HEK293 (cell line): ENCODE measurements at regions not wholly inside any gene's neighbourhood (a gene's known extent, or its start where the extent isn't known, plus 50 kb on each side); places are given as distances from the start of the nearest gene placed in this dataset.

ENCODE experiments used
- CTCF ChIA-PET: fragments of 350-600 bp; formaldehyde crosslinking; extraction: SDS; loops from one replicate; lab custom pipeline; 2021; ENCODE audit warnings: antibody characterized with exemption; lab: Yijun Ruan, JAX
- POLR2A ChIA-PET: fragments of 300-600 bp; formaldehyde crosslinking; extraction: SDS; loops from one replicate; lab custom pipeline; 2020; ENCODE audit warnings: antibody characterized with exemption, inconsistent platforms; lab: Yijun Ruan, JAX
- H3K27ac ChIP-seq: fragments of 200-500 bp; sonication (Bioruptor generic); 2 replicates; pipeline ENCODE4 v1.5.1; 2014; ENCODE audit warnings: low read depth, low read length, control low read depth, inconsistent platforms; ENCODE audit errors: extremely low read depth
- H3K36me3 ChIP-seq, 2 experiments: fragments of 200-500 bp in 1 of 2; sonication (Bioruptor generic) in 1 of 2; 1 replicate in 1 of 2; 2 replicates in 1 of 2; pipeline ENCODE4 v1.5.1; 2014 to 2017; ENCODE audit warnings: inconsistent platforms in 2 of 2, low read length in 2 of 2; ENCODE audit not compliant: control insufficient read depth in 2 of 2, insufficient read depth in 1 of 2
- H3K4me1 ChIP-seq: fragments of 200-500 bp; sonication (Bioruptor generic); 2 replicates; pipeline ENCODE4 v1.5.1; 2014; ENCODE audit warnings: mild to moderate bottlenecking, low read length, inconsistent platforms; ENCODE audit not compliant: control insufficient read depth, insufficient read depth
- H3K4me3 ChIP-seq: 2 replicates; pipeline ENCODE4 v1.5.1; 2011; ENCODE audit warnings: low read depth, mild to moderate bottlenecking, control low read depth, low read length, moderate library complexity
- H3K9me3 ChIP-seq: fragments of 200-500 bp; sonication (Bioruptor generic); 2 replicates; pipeline ENCODE4 v1.5.1; 2014; ENCODE audit warnings: low read depth, low read length, inconsistent platforms; ENCODE audit not compliant: control insufficient read depth, insufficient read depth
- HOXD13 ChIP-seq: sonication (generic); formaldehyde crosslinking; IDR thresholded peaks from 2 replicates; pipeline ENCODE4 v1.8.0; 2022; ENCODE audit warnings: missing genetic modification reagents, borderline replicate concordance
- IKZF3 ChIP-seq: fragments of 450-650 bp; IDR thresholded peaks from 2 replicates; pipeline ENCODE4 v1.5.0; 2018; ENCODE audit warnings: missing biosample characterization, mild to moderate bottlenecking, missing genetic modification characterization, moderate library complexity
- KLF17 ChIP-seq: fragments of 450-650 bp; formaldehyde crosslinking; IDR thresholded peaks from 2 replicates; pipeline ENCODE4 v1.5.1; 2016; ENCODE audit warnings: missing biosample characterization, missing genetic modification characterization
- KLF7 ChIP-seq: fragments of 450-650 bp; formaldehyde crosslinking; IDR thresholded peaks from 2 replicates; pipeline ENCODE4 v1.5.1; 2016; ENCODE audit warnings: missing biosample characterization, missing genetic modification characterization, borderline replicate concordance
- SCRT2 ChIP-seq: fragments of 450-650 bp; formaldehyde crosslinking; IDR thresholded peaks from 2 replicates; pipeline ENCODE4 v1.5.1; 2016; ENCODE audit warnings: missing biosample characterization, missing genetic modification characterization
- TRIM28 ChIP-seq: IDR thresholded peaks from 2 replicates; pipeline ENCODE4 v1.6.1; 2011; ENCODE audit warnings: low read length, control low read depth, borderline replicate concordance
- ZBTB1 ChIP-seq: fragments of 450-650 bp; formaldehyde crosslinking; IDR thresholded peaks from 2 replicates; pipeline ENCODE4 v1.5.1; 2016; ENCODE audit warnings: missing biosample characterization, missing genetic modification characterization
- ZBTB17 ChIP-seq: fragments of 450-650 bp; formaldehyde crosslinking; IDR thresholded peaks from 2 replicates; pipeline ENCODE4 v1.5.1; 2016; ENCODE audit warnings: missing biosample characterization, missing genetic modification characterization
- ZBTB21 ChIP-seq: fragments of 450-650 bp; formaldehyde crosslinking; IDR thresholded peaks from 2 replicates; pipeline ENCODE4 v1.5.1; 2017; ENCODE audit warnings: missing biosample characterization, missing genetic modification characterization
- ZBTB48 ChIP-seq: fragments of 450-650 bp; formaldehyde crosslinking; IDR thresholded peaks from 2 replicates; pipeline ENCODE4 v1.5.1; 2016; ENCODE audit warnings: missing biosample characterization, missing genetic modification characterization
- ZFP69B ChIP-seq: fragments of 450-650 bp; formaldehyde crosslinking; IDR thresholded peaks from 2 replicates; pipeline ENCODE4 v1.5.1; 2016; ENCODE audit warnings: missing biosample characterization, missing genetic modification characterization
- ZIC2 ChIP-seq: fragments of 450-650 bp; formaldehyde crosslinking; IDR thresholded peaks from 2 replicates; pipeline ENCODE4 v1.5.1; 2016; ENCODE audit warnings: missing biosample characterization, missing genetic modification characterization
- ZNF10 ChIP-seq: fragments of 450-650 bp; formaldehyde crosslinking; IDR thresholded peaks from 2 replicates; pipeline ENCODE4 v1.5.1; 2017; ENCODE audit warnings: missing biosample characterization, missing genetic modification characterization
- ZNF354C ChIP-seq: fragments of 450-650 bp; formaldehyde crosslinking; IDR thresholded peaks from 2 replicates; pipeline ENCODE4 v1.5.1; 2016; ENCODE audit warnings: missing biosample characterization, missing genetic modification characterization, low read depth, borderline replicate concordance
- ZNF416 ChIP-seq: fragments of 450-650 bp; formaldehyde crosslinking; IDR thresholded peaks from 2 replicates; pipeline ENCODE4 v1.5.1; 2016; ENCODE audit warnings: missing biosample characterization, missing genetic modification characterization
- ZNF423 ChIP-seq: fragments of 450-650 bp; formaldehyde crosslinking; IDR thresholded peaks from 2 replicates; pipeline ENCODE4 v1.5.1; 2016; ENCODE audit warnings: missing biosample characterization, missing genetic modification characterization
- ZNF510 ChIP-seq: fragments of 450-650 bp; formaldehyde crosslinking; IDR thresholded peaks from 2 replicates; pipeline ENCODE4 v1.5.1; 2018; ENCODE audit warnings: mild to moderate bottlenecking, missing genetic modification characterization, missing biosample characterization; ENCODE audit not compliant: insufficient replicate concordance
- ZNF514 ChIP-seq: fragments of 450-650 bp; formaldehyde crosslinking; IDR thresholded peaks from 2 replicates; pipeline ENCODE4 v1.5.1; 2016; ENCODE audit warnings: missing biosample characterization, missing genetic modification characterization
- ZNF560 ChIP-seq: fragments of 450-650 bp; formaldehyde crosslinking; IDR thresholded peaks from 2 replicates; pipeline ENCODE4 v1.5.1; 2017; ENCODE audit warnings: missing biosample characterization, missing genetic modification characterization, borderline replicate concordance
- ZNF629 ChIP-seq: fragments of 450-650 bp; formaldehyde crosslinking; IDR thresholded peaks from 2 replicates; pipeline ENCODE4 v1.5.1; 2017; ENCODE audit warnings: missing biosample characterization, missing genetic modification characterization
- ZNF664 ChIP-seq: fragments of 450-650 bp; formaldehyde crosslinking; IDR thresholded peaks from 2 replicates; pipeline ENCODE4 v1.5.1; 2016; ENCODE audit warnings: missing biosample characterization, missing genetic modification characterization
- ZNF692 ChIP-seq: fragments of 450-650 bp; formaldehyde crosslinking; IDR thresholded peaks from 2 replicates; pipeline ENCODE4 v1.5.1; 2016; ENCODE audit warnings: missing biosample characterization, missing genetic modification characterization
- ZNF707 ChIP-seq: fragments of 450-650 bp; formaldehyde crosslinking; IDR thresholded peaks from 2 replicates; pipeline ENCODE4 v1.5.1; 2016; ENCODE audit warnings: missing biosample characterization, missing genetic modification characterization
- ZNF747 ChIP-seq: fragments of 450-650 bp; formaldehyde crosslinking; IDR thresholded peaks from 2 replicates; pipeline ENCODE4 v1.5.1; 2016; ENCODE audit warnings: missing biosample characterization, missing genetic modification characterization
- ZNF76 ChIP-seq: fragments of 450-650 bp; formaldehyde crosslinking; IDR thresholded peaks from 2 replicates; pipeline ENCODE4; 2016; ENCODE audit warnings: low read depth, missing biosample characterization, missing genetic modification characterization, borderline replicate concordance
- ZNF768 ChIP-seq: fragments of 450-650 bp; formaldehyde crosslinking; IDR thresholded peaks from 2 replicates; pipeline ENCODE4 v1.5.1; 2018; ENCODE audit warnings: missing biosample characterization, mild to moderate bottlenecking, missing genetic modification characterization
- ZNF776 ChIP-seq: fragments of 450-650 bp; formaldehyde crosslinking; IDR thresholded peaks from 2 replicates; pipeline ENCODE4 v1.5.0; 2017; ENCODE audit warnings: missing biosample characterization, missing genetic modification characterization, borderline replicate concordance
- ZNF777 ChIP-seq: fragments of 450-650 bp; formaldehyde crosslinking; IDR thresholded peaks from 2 replicates; pipeline ENCODE4 v1.5.1; 2017; ENCODE audit warnings: missing biosample characterization, missing genetic modification characterization, borderline replicate concordance
- TF ChIP-seq, protein P1 (sequence below): fragments of 450-650 bp; formaldehyde crosslinking; IDR thresholded peaks from 2 replicates; pipeline ENCODE4 v1.5.1; 2016; ENCODE audit warnings: missing biosample characterization, missing genetic modification characterization
- TF ChIP-seq, protein P2 (sequence below): fragments of 450-650 bp; formaldehyde crosslinking; IDR thresholded peaks from 2 replicates; pipeline ENCODE4 v1.5.1; 2017; ENCODE audit warnings: missing biosample characterization, missing genetic modification characterization

- TF ChIP-seq ZNF510 = no peak
- TF ChIP-seq ZNF629 (tag by site-specific recombination) = peak; percentile 53
- TF ChIP-seq, protein P1, sequence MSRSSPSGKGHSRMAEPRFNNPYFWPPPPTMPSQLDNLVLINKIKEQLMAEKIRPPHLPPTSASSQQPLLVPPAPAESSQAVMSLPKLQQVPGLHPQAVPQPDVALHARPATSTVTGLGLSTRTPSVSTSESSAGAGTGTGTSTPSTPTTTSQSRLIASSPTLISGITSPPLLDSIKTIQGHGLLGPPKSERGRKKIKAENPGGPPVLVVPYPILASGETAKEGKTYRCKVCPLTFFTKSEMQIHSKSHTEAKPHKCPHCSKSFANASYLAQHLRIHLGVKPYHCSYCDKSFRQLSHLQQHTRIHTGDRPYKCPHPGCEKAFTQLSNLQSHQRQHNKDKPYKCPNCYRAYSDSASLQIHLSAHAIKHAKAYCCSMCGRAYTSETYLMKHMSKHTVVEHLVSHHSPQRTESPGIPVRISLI = 0 out of 2 replicates have a peak, but pooled peaks have one; percentile 28
- TF ChIP-seq KLF17 = no peak
- TF ChIP-seq ZBTB21 (tag by site-specific recombination) = peak; percentile 67
- no peak for TF ChIP-seq KLF7 (tag by site-specific recombination)
Measured at GRCh38 chr10:58979711-58980110, 196.7 kb upstream of the PHYHIPL start (continued).

- Histone ChIP-seq H3K27ac (no peak overlapping the region), H3K4me1 (no peaks in the 10 kb centered on the region)
- TF ChIP-seq ZNF416 (no peak), ZFP69B (tag by site-specific recombination) (no peak), ZNF692 (tag by site-specific recombination) (no peak), ZBTB17 (no peak), ZNF76 (tag by site-specific recombination) (no peak), ZNF664 (tag by site-specific recombination) (no peak), ZNF10 (tag by site-specific recombination) (no peak), ZNF423 (no peak)
- TF ChIP-seq, all 188 proteins: peak for 0
- no peaks in the 10 kb centered on the region for H3K9me3 ChIP-seq
- no peak overlapping the region for H3K4me3 ChIP-seq
- POLR2A ChIA-PET = no interaction called here
- CTCF ChIA-PET = no interaction called here
- H3K36me3 ChIP-seq = no peaks in the 10 kb centered on the region
Measured at GRCh38 chr10:58980826-58981415, 195.5 kb upstream of the PHYHIPL start.

DNA sequence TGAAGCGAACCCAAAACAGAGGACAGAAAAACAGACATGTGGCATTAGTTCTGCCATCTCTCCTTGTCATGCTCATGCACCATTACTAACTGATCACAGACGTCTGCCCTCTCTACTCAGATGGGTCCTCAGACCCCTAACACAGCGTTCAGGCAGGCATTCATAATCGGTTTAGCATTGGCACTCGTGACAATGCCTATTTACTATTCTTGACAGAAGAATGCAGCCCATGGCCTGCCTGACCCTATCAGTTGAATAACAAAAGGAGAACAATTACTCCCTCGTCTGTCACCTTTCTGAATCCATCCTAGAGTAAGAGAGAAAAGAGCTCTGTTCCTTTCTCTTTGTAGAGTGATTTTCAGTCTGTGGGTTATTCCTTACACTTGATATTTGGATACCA is 194.6 kb upstream of the PHYHIPL start:
- Histone ChIP-seq H3K27ac (no peak overlapping the region), H3K36me3 (no peaks in the 10 kb centered on the region), H3K9me3 (no peaks in the 10 kb centered on the region), H3K4me1 (no peaks in the 10 kb centered on the region), H3K4me3 (no peak overlapping the region)
- POLR2A ChIA-PET = no interaction called here
- CTCF ChIA-PET = interaction anchor here (0.6 to 1.0 kb wide), 2 partner anchors 18 to 20 kb away, joined by 3 read pairs; no protein-coding TSS in a partner anchor
- TF ChIP-seq ZNF777 (tag by site-specific recombination) (no peak), HOXD13 (CRISPR knock-in tag) (no peak), ZNF354C (tag by site-specific recombination) (no peak), ZBTB48 (tag by site-specific recombination) (no peak), ZNF776 (no peak), ZIC2 (tag by site-specific recombination) (no peak), ZNF560 (tag by site-specific recombination) (no peak), ZNF514 (tag by site-specific recombination) (no peak), ZNF707 (no peak), TRIM28 (no peak), SCRT2 (no peak), ZBTB1 (tag by site-specific recombination) (no peak), ZNF768 (tag by site-specific recombination) (no peak), IKZF3 (tag by site-specific recombination) (no peak), ZNF692 (tag by site-specific recombination) (no peak), ZNF747 (tag by site-specific recombination) (no peak)
- TF ChIP-seq, protein P2, sequence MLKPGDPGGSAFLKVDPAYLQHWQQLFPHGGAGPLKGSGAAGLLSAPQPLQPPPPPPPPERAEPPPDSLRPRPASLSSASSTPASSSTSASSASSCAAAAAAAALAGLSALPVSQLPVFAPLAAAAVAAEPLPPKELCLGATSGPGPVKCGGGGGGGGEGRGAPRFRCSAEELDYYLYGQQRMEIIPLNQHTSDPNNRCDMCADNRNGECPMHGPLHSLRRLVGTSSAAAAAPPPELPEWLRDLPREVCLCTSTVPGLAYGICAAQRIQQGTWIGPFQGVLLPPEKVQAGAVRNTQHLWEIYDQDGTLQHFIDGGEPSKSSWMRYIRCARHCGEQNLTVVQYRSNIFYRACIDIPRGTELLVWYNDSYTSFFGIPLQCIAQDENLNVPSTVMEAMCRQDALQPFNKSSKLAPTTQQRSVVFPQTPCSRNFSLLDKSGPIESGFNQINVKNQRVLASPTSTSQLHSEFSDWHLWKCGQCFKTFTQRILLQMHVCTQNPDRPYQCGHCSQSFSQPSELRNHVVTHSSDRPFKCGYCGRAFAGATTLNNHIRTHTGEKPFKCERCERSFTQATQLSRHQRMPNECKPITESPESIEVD (tag by site-specific recombination) = no peak
